Activated naive CD8-positive, alpha-beta T cell treated with anti-CD3 and anti-CD28 coated beads, Interleukin-2, amount 10 ng/mL, durations not matched to agents 7 days and 5 days (primary cell): ENCODE measurements at regions not wholly inside any gene's neighbourhood (a gene's known extent, or its start where the extent isn't known, plus 50 kb on each side); places are given as distances from the start of the nearest gene placed in this dataset.
A peak's percentile ranks its signal among the peaks of the same experiment; 100 is the strongest.

Experiments
- ATAC-seq: fragments of 150-1000 bp; cut with Tn5 transposase; one replicate; pipeline ENCODE4 v1.10.0; 2021; ENCODE audit warnings: low read depth, moderate library complexity
- POLR2A ChIA-PET: fragments of 350-600 bp; sonication (Branson Sonifier 250); formaldehyde crosslinking; loops from one replicate; lab custom pipeline; 2021; ENCODE audit warnings: antibody characterized with exemption; lab: Charles Lee
- DNase-seq: peaks from one replicate; pipeline ENCODE4 v3.0.0; 2021
- H3K27ac Mint-ChIP-seq: one replicate; pipeline ENCODE4 v1.8.0; 2022; ENCODE audit warnings: mild to moderate bottlenecking, mixed read lengths
- H3K27me3 Mint-ChIP-seq: one replicate; pipeline ENCODE4 v1.8.0; 2022; ENCODE audit warnings: mild to moderate bottlenecking, moderate library complexity, mixed read lengths
- H3K36me3 Mint-ChIP-seq: one replicate; pipeline ENCODE4 v1.8.0; 2021; ENCODE audit warnings: mild to moderate bottlenecking, mixed read lengths
- H3K4me1 Mint-ChIP-seq: one replicate; pipeline ENCODE4 v1.8.0; 2021; ENCODE audit warnings: mixed read lengths
- H3K4me3 Mint-ChIP-seq: one replicate; pipeline ENCODE4 v1.8.0; 2022; ENCODE audit warnings: mild to moderate bottlenecking, moderate library complexity, mixed read lengths
- H3K9me3 Mint-ChIP-seq: one replicate; pipeline ENCODE4 v1.8.0; 2021; ENCODE audit warnings: mixed read lengths

- POLR2A ChIA-PET = no interaction called here
- H3K27me3 Mint-ChIP-seq = no peaks in the 10 kb centered on the region
- no peak overlapping the region for H3K4me3 Mint-ChIP-seq
- peaks cover 7% of the 10 kb centered on the region for H3K4me1 Mint-ChIP-seq
- no peaks in the 10 kb centered on the region for H3K36me3 Mint-ChIP-seq
- no peak for DNase-seq
- ATAC-seq = no peak
- H3K27ac Mint-ChIP-seq = no peak overlapping the region
- H3K9me3 Mint-ChIP-seq = no peaks in the 10 kb centered on the region
Measured at GRCh38 chrX:10051866-10052480, 84.8 kb downstream of the CLDN34 start.

GRCh38 chrX:10052906-10053625 is 85.9 kb downstream of the CLDN34 start:
- POLR2A ChIA-PET = no interaction called here
- H3K4me1 Mint-ChIP-seq = peaks cover 7% of the 10 kb centered on the region
- ATAC-seq = no peak
- DNase-seq = no peak
- no peaks in the 10 kb centered on the region for H3K27me3 Mint-ChIP-seq
- no peak overlapping the region for H3K4me3 Mint-ChIP-seq
- no peaks in the 10 kb centered on the region for H3K9me3 Mint-ChIP-seq
- H3K27ac Mint-ChIP-seq = no peak overlapping the region
- H3K36me3 Mint-ChIP-seq = no peaks in the 10 kb centered on the region

- Mint-ChIP-seq H3K4me3 (no peak overlapping the region), H3K36me3 (no peaks in the 10 kb centered on the region), H3K27ac (no peak overlapping the region), H3K4me1 (peaks cover 7% of the 10 kb centered on the region), H3K9me3 (no peaks in the 10 kb centered on the region), H3K27me3 (no peaks in the 10 kb centered on the region)
- DNase-seq = no peak
- no peak for ATAC-seq
- POLR2A ChIA-PET = no interaction called here
Measured at GRCh38 chrX:10054396-10054795, 87.2 kb downstream of the CLDN34 start.

- Mint-ChIP-seq H3K9me3 (no peaks in the 10 kb centered on the region), H3K4me3 (no peak overlapping the region), H3K27me3 (peaks cover 2% of the 10 kb centered on the region), H3K36me3 (no peaks in the 10 kb centered on the region), H3K27ac (no peak overlapping the region), H3K4me1 (peaks cover 4% of the 10 kb centered on the region)
- ATAC-seq = no peak
- POLR2A ChIA-PET = no interaction called here
- no peak for DNase-seq
Measured at GRCh38 chrX:10055430-10055829, 88.3 kb downstream of the CLDN34 start.

- H3K27me3 Mint-ChIP-seq = peaks cover 2% of the 10 kb centered on the region
Measured at GRCh38 chrX:10062352-10062751, 94.4 kb upstream of the CLCN4 start.

GRCh38 chrX:10062980-10063379 is 93.8 kb upstream of the CLCN4 start:
- no peak for DNase-seq
- Mint-ChIP-seq H3K36me3 (peaks cover 4% of the 10 kb centered on the region), H3K4me1 (no peaks in the 10 kb centered on the region), H3K27me3 (peaks cover 2% of the 10 kb centered on the region), H3K9me3 (no peaks in the 10 kb centered on the region), H3K4me3 (no peak overlapping the region), H3K27ac (no peak overlapping the region)
- POLR2A ChIA-PET = no interaction called here
- no peak for ATAC-seq

More at GRCh38 chrX:10062352-10062751, 94.4 kb upstream of the CLCN4 start:
- no peaks in the 10 kb centered on the region for H3K9me3 Mint-ChIP-seq
- H3K36me3 Mint-ChIP-seq = no peaks in the 10 kb centered on the region
- no peak overlapping the region for H3K4me3 Mint-ChIP-seq
- POLR2A ChIA-PET = no interaction called here
- no peak for DNase-seq
- H3K27ac Mint-ChIP-seq = no peak overlapping the region
- H3K4me1 Mint-ChIP-seq = no peaks in the 10 kb centered on the region
- ATAC-seq = no peak

- Mint-ChIP-seq H3K27me3 (peaks cover 2% of the 10 kb centered on the region), H3K4me3 (no peak overlapping the region), H3K27ac (no peak overlapping the region), H3K4me1 (peaks cover 1% of the 10 kb centered on the region), H3K36me3 (peaks cover 8% of the 10 kb centered on the region), H3K9me3 (no peaks in the 10 kb centered on the region)
- POLR2A ChIA-PET = no interaction called here
- ATAC-seq = no peak
- no peak for DNase-seq
Measured at GRCh38 chrX:10064736-10065135, 92.0 kb upstream of the CLCN4 start.

GRCh38 chrX:10070714-10071436 is 85.9 kb upstream of the CLCN4 start:
- no peak for DNase-seq
- Mint-ChIP-seq H3K27me3 (no peaks in the 10 kb centered on the region), H3K4me3 (no peak overlapping the region), H3K4me1 (peaks cover 3% of the 10 kb centered on the region), H3K27ac (peak overlapping the region; percentile 30), H3K9me3 (no peaks in the 10 kb centered on the region), H3K36me3 (peaks cover 10% of the 10 kb centered on the region)
- ATAC-seq = peak; percentile 66
- POLR2A ChIA-PET = interaction anchor here (1.4 kb wide), 1 partner anchor 41 kb away, joined by 9 read pairs; no protein-coding TSS in a partner anchor

- no peak overlapping the region for H3K27ac Mint-ChIP-seq
- no peaks in the 10 kb centered on the region for H3K27me3 Mint-ChIP-seq
- POLR2A ChIA-PET = interaction anchor here (1.0 to 1.4 kb wide), 2 partner anchors 39 to 40 kb away, joined by 3 to 9 read pairs; no protein-coding TSS in a partner anchor
- no peak for ATAC-seq
- no peak for DNase-seq
- peaks cover 10% of the 10 kb centered on the region for H3K36me3 Mint-ChIP-seq
- no peaks in the 10 kb centered on the region for H3K9me3 Mint-ChIP-seq
- peaks cover 3% of the 10 kb centered on the region for H3K4me1 Mint-ChIP-seq
- H3K4me3 Mint-ChIP-seq = no peak overlapping the region
Measured at GRCh38 chrX:10071451-10072144, 85.2 kb upstream of the CLCN4 start.

GRCh38 chrX:10072786-10073568 is 83.8 kb upstream of the CLCN4 start:
- H3K9me3 Mint-ChIP-seq = no peaks in the 10 kb centered on the region
- H3K4me3 Mint-ChIP-seq = no peak overlapping the region
- no peaks in the 10 kb centered on the region for H3K27me3 Mint-ChIP-seq
- H3K27ac Mint-ChIP-seq = no peak overlapping the region
- ATAC-seq (no peak), DNase-seq (no peak)
- peaks cover 6% of the 10 kb centered on the region for H3K36me3 Mint-ChIP-seq
- POLR2A ChIA-PET = interaction anchor here (1.0 kb wide), 1 partner anchor 38 kb away, joined by 3 read pairs; no protein-coding TSS in a partner anchor
- H3K4me1 Mint-ChIP-seq = peaks cover 6% of the 10 kb centered on the region

GRCh38 chrX:10073671-10074070 is 83.1 kb upstream of the CLCN4 start:
- Mint-ChIP-seq H3K27ac (no peak overlapping the region), H3K27me3 (no peaks in the 10 kb centered on the region), H3K36me3 (peaks cover 4% of the 10 kb centered on the region), H3K4me3 (no peak overlapping the region), H3K4me1 (peaks cover 6% of the 10 kb centered on the region), H3K9me3 (no peaks in the 10 kb centered on the region)
- POLR2A ChIA-PET = interaction anchor here (0.6 kb wide), 1 partner anchor 12 kb away, joined by 3 read pairs; no protein-coding TSS in a partner anchor
- ATAC-seq = no peak
- DNase-seq = no peak

GRCh38 chrX:10074241-10074941 is 82.4 kb upstream of the CLCN4 start:
- no peaks in the 10 kb centered on the region for H3K27me3 Mint-ChIP-seq
- DNase-seq (no peak), ATAC-seq (no peak)
- no peaks in the 10 kb centered on the region for H3K9me3 Mint-ChIP-seq
- POLR2A ChIA-PET = interaction anchor here (0.6 kb wide), 1 partner anchor 11 kb away, joined by 3 read pairs; no protein-coding TSS in a partner anchor
- H3K27ac Mint-ChIP-seq = no peak overlapping the region
- no peak overlapping the region for H3K4me3 Mint-ChIP-seq
- H3K36me3 Mint-ChIP-seq = peaks cover 4% of the 10 kb centered on the region
- peaks cover 6% of the 10 kb centered on the region for H3K4me1 Mint-ChIP-seq
